LNCaP clone FGC (cell line): ENCODE measurements at regions not wholly inside any gene's neighbourhood (a gene's known extent, or its start where the extent isn't known, plus 50 kb on each side); places are given as distances from the start of the nearest gene placed in this dataset.
"Not testable (repeated sequence)": the region's sequence is repeated elsewhere in the genome, so short reads cannot be mapped to it uniquely, and the experiment has no call there.

Experiments
- DNase-seq: peaks from one replicate; pipeline ENCODE4 v3.0.0-alpha.2; 2011; ENCODE audit warnings: low read depth
- H3K4me3 ChIP-seq: 2 replicates; pipeline ENCODE4 v1.5.1; 2011; ENCODE audit warnings: mild to moderate bottlenecking, low read depth, low read length, control low read depth
- TF ChIP-seq, protein P1 (sequence below): IDR thresholded peaks from 2 replicates; pipeline ENCODE4 v1.5.1; 2012; ENCODE audit warnings: mild to moderate bottlenecking; ENCODE audit not compliant: control insufficient read depth, insufficient read depth; ENCODE audit errors: extremely low read depth

GRCh38 chr3:110618512-110619226 lies 452.9 kb upstream of the NECTIN3 start:
- TF ChIP-seq, protein P1, sequence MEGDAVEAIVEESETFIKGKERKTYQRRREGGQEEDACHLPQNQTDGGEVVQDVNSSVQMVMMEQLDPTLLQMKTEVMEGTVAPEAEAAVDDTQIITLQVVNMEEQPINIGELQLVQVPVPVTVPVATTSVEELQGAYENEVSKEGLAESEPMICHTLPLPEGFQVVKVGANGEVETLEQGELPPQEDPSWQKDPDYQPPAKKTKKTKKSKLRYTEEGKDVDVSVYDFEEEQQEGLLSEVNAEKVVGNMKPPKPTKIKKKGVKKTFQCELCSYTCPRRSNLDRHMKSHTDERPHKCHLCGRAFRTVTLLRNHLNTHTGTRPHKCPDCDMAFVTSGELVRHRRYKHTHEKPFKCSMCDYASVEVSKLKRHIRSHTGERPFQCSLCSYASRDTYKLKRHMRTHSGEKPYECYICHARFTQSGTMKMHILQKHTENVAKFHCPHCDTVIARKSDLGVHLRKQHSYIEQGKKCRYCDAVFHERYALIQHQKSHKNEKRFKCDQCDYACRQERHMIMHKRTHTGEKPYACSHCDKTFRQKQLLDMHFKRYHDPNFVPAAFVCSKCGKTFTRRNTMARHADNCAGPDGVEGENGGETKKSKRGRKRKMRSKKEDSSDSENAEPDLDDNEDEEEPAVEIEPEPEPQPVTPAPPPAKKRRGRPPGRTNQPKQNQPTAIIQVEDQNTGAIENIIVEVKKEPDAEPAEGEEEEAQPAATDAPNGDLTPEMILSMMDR, result no peak
- H3K4me3 ChIP-seq, result no peak overlapping the region
- DNase-seq, result no peak

DNA sequence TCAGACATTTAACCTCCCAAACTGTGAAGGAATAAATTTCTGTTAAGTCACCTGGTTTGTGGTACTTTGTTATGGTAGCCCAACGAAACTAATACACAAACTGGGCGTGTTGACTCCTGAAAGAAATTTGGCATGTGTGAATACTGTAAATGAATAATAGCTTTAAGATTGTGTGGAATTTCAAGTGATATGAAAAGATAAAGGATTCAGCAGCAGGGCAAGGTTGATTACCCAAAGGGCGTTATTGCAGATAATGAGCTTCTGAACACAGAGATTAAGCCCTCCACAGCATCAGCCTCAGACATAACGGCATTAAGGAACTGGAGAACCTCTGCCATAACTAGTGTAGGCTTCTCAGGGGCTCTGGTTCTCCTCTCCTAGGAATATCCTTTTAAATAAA lies 451.5 kb upstream of the NECTIN3 start:
- TF ChIP-seq, protein P1, result no peak
- no peak for DNase-seq

DNA sequence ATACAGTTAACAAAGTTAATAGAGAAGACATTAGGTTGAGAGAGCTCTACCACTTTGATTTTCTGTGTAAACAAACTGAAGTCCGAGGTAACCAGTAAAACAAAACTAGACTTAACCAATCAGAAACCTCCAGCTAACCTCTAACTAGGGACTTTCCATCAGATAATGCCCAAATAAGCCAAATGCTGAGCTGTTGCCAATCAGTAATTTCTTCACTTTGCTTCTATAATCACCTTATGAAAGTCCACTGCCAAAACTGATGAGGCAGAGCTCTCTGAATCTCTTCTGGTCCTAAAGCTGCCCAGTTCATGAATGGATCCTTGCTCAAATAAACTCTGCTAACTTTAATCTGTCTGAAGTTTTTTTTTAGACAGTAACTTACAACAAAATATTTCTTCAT lies 448.0 kb upstream of the NECTIN3 start:
- TF ChIP-seq, protein P1, result no peak
- DNase-seq, result no peak
- no peak overlapping the region for H3K4me3 ChIP-seq

More for the DNA sequence above, 451.5 kb upstream of the NECTIN3 start:
- H3K4me3 ChIP-seq, result no peak overlapping the region

DNA sequence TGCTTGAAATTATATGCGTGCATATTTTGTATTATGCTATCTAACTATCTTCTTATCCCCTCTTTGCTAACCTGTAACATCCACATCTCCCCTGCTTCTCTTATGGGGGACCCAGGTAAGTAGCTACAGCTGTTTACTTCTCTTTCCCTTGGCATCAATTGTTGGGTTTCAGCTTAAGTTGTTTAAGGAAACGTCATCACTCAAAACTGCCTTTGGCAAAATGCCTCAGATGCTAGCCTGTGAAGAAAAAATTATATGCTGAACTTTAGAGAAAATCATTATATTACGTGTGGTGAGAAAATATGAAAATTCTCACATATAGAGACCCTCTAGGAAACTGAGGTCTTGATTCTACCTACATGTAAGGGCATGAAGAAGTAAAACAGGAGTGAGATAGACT lies 447.0 kb upstream of the NECTIN3 start:
- no peak for DNase-seq
- no peak overlapping the region for H3K4me3 ChIP-seq
- TF ChIP-seq, protein P1, result no peak

GRCh38 chr3:110625201-110625747 lies 446.3 kb upstream of the NECTIN3 start:
- H3K4me3 ChIP-seq, result no peak overlapping the region
- TF ChIP-seq, protein P1, result no peak
- DNase-seq, result no peak

GRCh38 chr3:110626652-110627111 lies 444.9 kb upstream of the NECTIN3 start:
- DNase-seq, H3K4me3 ChIP-seq: not testable (repeated sequence)

GRCh38 chr3:110628650-110629301 lies 442.8 kb upstream of the NECTIN3 start:
- TF ChIP-seq, protein P1, result no peak
- no peak for DNase-seq
- no peak overlapping the region for H3K4me3 ChIP-seq
